ENCODE measurements at regions not wholly inside any gene's neighbourhood (a gene's known extent, or its start where the extent isn't known, plus 50 kb on each side); places are given as distances from the start of the nearest gene placed in this dataset.

- intact Hi-C loops (cut with micrococcal nuclease), result no loop called here
- Mint-ChIP-seq H3K4me3 (no peak overlapping the region), H3K36me3 (no peaks in the 10 kb centered on the region), H3K4me1 (no peaks in the 10 kb centered on the region), H3K27ac (no peak overlapping the region), H3K9me3 (peaks cover 0 to 5% (median 1%) of the 10 kb centered on the region in 7 donors), H3K27me3 (ENCODE audit: low read depth in 3 of 3) (no peaks in the 10 kb centered on the region)
- Histone ChIP-seq H3K27me3 (ENCODE audit: control insufficient read depth in 2 of 2, insufficient read depth in 2 of 2, low read length in 2 of 2) (no peaks in the 10 kb centered on the region), H3K36me3 (replicated peaks in 1 of 2; ENCODE audit: control insufficient read depth in 1 of 2, insufficient read depth in 2 of 2, low read length in 2 of 2) (no peaks in the 10 kb centered on the region), H3K27ac (ENCODE audit: low read depth in 1 of 2, low read length in 2 of 2) (no peak overlapping the region), H3K4me1 (ENCODE audit: control insufficient read depth in 1 of 2, insufficient read depth in 2 of 2, low read length in 2 of 2) (no peaks in the 10 kb centered on the region), H3K79me2 (ENCODE audit: insufficient read depth, low read length) (no peaks in the 10 kb centered on the region), H3K9me3 (replicated peaks in 1 of 2; ENCODE audit: control insufficient read depth in 1 of 2, insufficient read depth in 1 of 2, low read length in 2 of 2) (no peaks in the 10 kb centered on the region), H3K4me3 (replicated peaks in 1 of 3; ENCODE audit: low read depth in 2 of 3, low read length in 3 of 3) (no peak overlapping the region), H3K9ac (ENCODE audit: insufficient read depth, low read length, poor library complexity, severe bottlenecking) (no peak overlapping the region), H3K4me2 (replicated peaks; ENCODE audit: extremely low read depth, low read length, poor library complexity, severe bottlenecking) (no peak overlapping the region), H4K20me1 (ENCODE audit: insufficient read depth, low read length) (no peaks in the 10 kb centered on the region), H2AFZ (ENCODE audit: insufficient read depth, low read depth, low read length, poor library complexity, severe bottlenecking) (no peak overlapping the region)
- no peak for DNase-seq
- WGBS (ENCODE audit: insufficient coverage), result 83% methylated on average over 1 of the region's 1 CpG
- TF ChIP-seq CTCF (IDR thresholded peaks at IDR 0.05), result no peak
These were observed 148.0 kb upstream of the GRIA1 start for GRCh38 chr5:153342487-153342886.

- no peak for TF ChIP-seq CTCF (IDR thresholded peaks at IDR 0.05)
- no peak overlapping the region for H3K9ac ChIP-seq (ENCODE audit: insufficient read depth, low read length, poor library complexity, severe bottlenecking)
- H4K20me1 ChIP-seq (ENCODE audit: insufficient read depth, low read length), result no peaks in the 10 kb centered on the region
- H3K79me2 ChIP-seq (ENCODE audit: insufficient read depth, low read length), result no peaks in the 10 kb centered on the region
- no peak overlapping the region for H3K4me3 Mint-ChIP-seq
- WGBS (ENCODE audit: insufficient coverage), result no CpG with 5 or more reads among the region's 1 CpG
- no peak overlapping the region for H3K4me2 ChIP-seq (replicated peaks; ENCODE audit: extremely low read depth, low read length, poor library complexity, severe bottlenecking)
- no peaks in the 10 kb centered on the region for H3K4me1 ChIP-seq (ENCODE audit: control insufficient read depth in 1 of 2, insufficient read depth in 2 of 2, low read length in 2 of 2)
- H3K27me3 ChIP-seq (ENCODE audit: control insufficient read depth in 2 of 2, insufficient read depth in 2 of 2, low read length in 2 of 2), result no peaks in the 10 kb centered on the region
- peaks cover 0 to 3% (median 2%) of the 10 kb centered on the region in 3 donors for H3K27me3 Mint-ChIP-seq (ENCODE audit: low read depth in 3 of 3)
- H3K27ac Mint-ChIP-seq, result no peak overlapping the region
- no peak overlapping the region for H3K4me3 ChIP-seq (replicated peaks in 1 of 3; ENCODE audit: low read depth in 2 of 3, low read length in 3 of 3)
- H2AFZ ChIP-seq (ENCODE audit: insufficient read depth, low read depth, low read length, poor library complexity, severe bottlenecking), result no peak overlapping the region
- no peaks in the 10 kb centered on the region for H3K4me1 Mint-ChIP-seq
- intact Hi-C loops (cut with micrococcal nuclease), result no loop called here
- H3K9me3 ChIP-seq (replicated peaks in 1 of 2; ENCODE audit: control insufficient read depth in 1 of 2, insufficient read depth in 1 of 2, low read length in 2 of 2), result no peaks in the 10 kb centered on the region
- H3K36me3 Mint-ChIP-seq, result no peaks in the 10 kb centered on the region
- peaks cover 0 to 5% (median 0%) of the 10 kb centered on the region in 7 donors for H3K9me3 Mint-ChIP-seq
- H3K27ac ChIP-seq (ENCODE audit: low read depth in 1 of 2, low read length in 2 of 2), result no peak overlapping the region
- DNase-seq, result no peak
- H3K36me3 ChIP-seq (replicated peaks in 1 of 2; ENCODE audit: control insufficient read depth in 1 of 2, insufficient read depth in 2 of 2, low read length in 2 of 2), result no peaks in the 10 kb centered on the region
These were observed 142.9 kb upstream of the GRIA1 start for GRCh38 chr5:153347611-153348010.
